ENCODE measurements at regions not wholly inside any gene's neighbourhood (a gene's known extent, or its start where the extent isn't known, plus 50 kb on each side); places are given as distances from the start of the nearest gene placed in this dataset.

- TF ChIP-seq FOXK2 (IDR thresholded peaks at IDR 0.05) (no peak), BHLHE40 (IDR thresholded peaks at IDR 0.05; ENCODE audit: borderline replicate concordance) (no peak), L3MBTL2 (conservative IDR thresholded peaks at IDR 0.05) (no peak), SP1 (IDR thresholded peaks at IDR 0.05) (no peak), FOXM1 (IDR thresholded peaks at IDR 0.05; ENCODE audit: borderline replicate concordance) (no peak), ELF4 (IDR thresholded peaks at IDR 0.05) (no peak), HDGF (IDR thresholded peaks at IDR 0.05; ENCODE audit: borderline replicate concordance) (no peak)
These were observed 59.0 kb upstream of the SCRG1 start for GRCh38 chr4:173457893-173458292.
